Prostate gland (tissue), 2 donors: ENCODE measurements at regions not wholly inside any gene's neighbourhood (a gene's known extent, or its start where the extent isn't known, plus 50 kb on each side); places are given as distances from the start of the nearest gene placed in this dataset.

Source experiments
- CTCF ChIP-seq, 4 experiments: fragments of 200-600 bp in 2 of 4; fragments of 450-650 bp in 2 of 4; sonication (generic) in 2 of 4; IDR thresholded peaks; 1 replicate in 3 of 4; 2 replicates in 1 of 4; pipeline ENCODE4 v1.5.1; 2016 to 2019; ENCODE audit warnings: antibody characterized with exemption in 4 of 4, mild to moderate bottlenecking in 2 of 4, moderate library complexity in 2 of 4
- POLR2A ChIP-seq: fragments of 450-650 bp; IDR thresholded peaks from one replicate; pipeline ENCODE4 v1.6.1; 2016; ENCODE audit warnings: antibody characterized with exemption, mild to moderate bottlenecking
- POLR2AphosphoS5 ChIP-seq: sonication (generic); formaldehyde crosslinking; IDR thresholded peaks from one replicate; pipeline ENCODE4 v1.6.1; 2017; ENCODE audit warnings: antibody characterized with exemption

- no peak for TF ChIP-seq POLR2AphosphoS5
- no peak for TF ChIP-seq CTCF (IDR thresholded peaks at IDR 0.05)
- no peak for TF ChIP-seq POLR2A
Measured at GRCh38 chr1:190849346-190849745, 371.7 kb upstream of the BRINP3 start.
